T47D (cell line): ENCODE measurements at regions not wholly inside any gene's neighbourhood (a gene's known extent, or its start where the extent isn't known, plus 50 kb on each side); places are given as distances from the start of the nearest gene placed in this dataset.

Experiments
- DNase-seq, 2 experiments: peaks; one replicate each; pipeline versions ENCODE4 v3.0.0 to v3.0.0-alpha.2; 2011 to 2012; ENCODE audit warnings: low read depth in 1 of 2, low spot score in 1 of 2
- JUND ChIP-seq: IDR thresholded peaks from 2 replicates; pipeline ENCODE4 v1.6.1; 2012; ENCODE audit warnings: low read depth
- in situ Hi-C: cut with HindIII; loops from 2 replicates; pipeline ENCODE4 v1.10.0; 2016; ENCODE audit warnings: low sequenced_read_pairs, low pct_unique_long_range_greater_than_20kb

DNA sequence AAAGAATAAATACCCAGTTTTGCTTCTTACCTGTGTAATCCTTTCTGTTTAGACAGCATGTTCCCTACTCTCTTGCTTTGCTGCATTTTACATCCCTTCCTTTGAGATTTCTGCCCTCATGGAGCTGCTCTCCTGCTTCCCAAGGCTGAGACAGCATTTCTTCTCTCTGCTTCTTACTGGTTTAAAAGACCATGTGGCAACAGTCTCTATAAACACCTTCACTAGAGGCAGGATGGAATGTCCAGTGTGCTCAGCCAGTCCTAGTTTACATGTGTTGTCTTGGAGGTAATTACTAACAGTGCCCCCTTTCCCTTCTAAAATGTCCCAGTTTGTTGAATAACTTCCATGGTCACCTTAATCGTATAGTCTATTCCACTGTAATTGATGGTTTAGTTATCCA is 262.3 kb downstream of the CNTN3 start:
- in situ Hi-C loops, result no loop called here
- no peak for TF ChIP-seq JUND
- no peak for DNase-seq

DNA sequence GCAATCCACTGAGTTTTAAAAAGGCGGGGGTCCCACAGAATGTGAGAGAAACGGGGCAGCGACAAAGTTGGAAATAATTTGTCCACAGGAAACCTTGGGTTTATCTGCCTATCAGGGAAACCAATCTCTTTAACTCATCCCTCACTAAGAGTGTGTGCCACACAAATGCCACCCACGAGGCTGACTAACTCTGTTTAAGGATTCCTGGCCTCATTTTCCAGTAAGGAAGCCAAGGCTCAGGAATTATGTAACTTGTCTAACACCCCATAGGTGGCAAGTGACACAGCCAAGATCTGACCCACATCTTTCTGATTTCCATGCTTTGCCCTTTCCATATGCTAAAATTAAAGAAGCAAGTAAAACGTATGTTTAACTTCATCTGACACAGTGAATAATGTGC is 263.2 kb downstream of the CNTN3 start:
- DNase-seq, result no peak
- no peak for TF ChIP-seq JUND
- in situ Hi-C loops, result no loop called here

DNA sequence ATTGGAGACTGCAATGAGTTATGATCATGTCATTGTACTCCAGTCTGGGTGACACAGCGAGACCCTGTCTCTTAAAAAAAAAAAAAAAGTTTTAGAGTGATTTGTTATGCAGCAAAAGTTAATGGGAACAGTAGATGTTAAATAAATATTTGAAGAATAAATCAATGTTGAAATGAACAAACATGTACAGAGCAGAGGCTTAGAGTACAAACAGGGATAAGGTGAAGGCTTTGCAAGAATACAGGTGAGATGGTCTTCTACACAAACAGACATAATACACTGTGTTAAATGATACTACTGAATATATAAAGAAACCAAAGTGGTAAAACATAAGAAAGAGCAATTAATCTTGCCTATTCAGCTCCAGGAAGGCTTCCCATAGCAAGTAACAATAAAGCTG is 265.4 kb downstream of the CNTN3 start:
- no peak for TF ChIP-seq JUND
- no peak for DNase-seq
- in situ Hi-C loops, result no loop called here

DNA sequence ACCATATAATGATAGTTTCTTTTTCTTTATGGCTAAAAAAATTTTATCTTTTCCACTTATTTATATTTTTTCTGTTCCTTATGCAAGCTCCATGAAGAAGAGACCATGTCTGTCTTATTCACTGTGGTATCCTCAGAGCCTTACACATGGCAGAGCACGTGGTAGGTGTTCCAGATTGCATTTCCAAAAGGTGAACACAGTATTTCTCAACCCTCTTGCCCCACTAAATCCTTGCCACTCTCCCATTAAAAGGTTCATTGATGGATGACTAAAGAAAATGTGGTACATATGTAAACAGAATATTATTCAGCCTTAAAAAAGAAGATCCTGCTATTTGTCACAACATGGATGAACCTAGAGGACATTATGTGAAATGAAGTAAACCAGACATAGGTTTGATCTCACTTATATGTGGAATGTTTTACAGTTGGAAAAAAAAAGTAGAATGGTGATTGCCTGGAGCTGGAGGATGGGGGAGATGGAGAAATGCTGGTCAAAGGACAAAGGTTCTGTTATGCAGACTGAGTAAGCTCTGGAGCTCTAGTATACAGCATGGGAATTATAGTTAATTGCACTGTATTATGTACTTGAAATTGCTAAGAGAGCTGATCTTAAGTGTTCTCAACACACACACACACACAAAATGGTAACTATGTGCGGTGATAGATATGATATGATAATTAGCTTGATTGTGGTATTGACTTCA is 266.7 kb downstream of the CNTN3 start:
- DNase-seq, result no peak
- TF ChIP-seq JUND, result no peak
- in situ Hi-C loops, result no loop called here

DNA sequence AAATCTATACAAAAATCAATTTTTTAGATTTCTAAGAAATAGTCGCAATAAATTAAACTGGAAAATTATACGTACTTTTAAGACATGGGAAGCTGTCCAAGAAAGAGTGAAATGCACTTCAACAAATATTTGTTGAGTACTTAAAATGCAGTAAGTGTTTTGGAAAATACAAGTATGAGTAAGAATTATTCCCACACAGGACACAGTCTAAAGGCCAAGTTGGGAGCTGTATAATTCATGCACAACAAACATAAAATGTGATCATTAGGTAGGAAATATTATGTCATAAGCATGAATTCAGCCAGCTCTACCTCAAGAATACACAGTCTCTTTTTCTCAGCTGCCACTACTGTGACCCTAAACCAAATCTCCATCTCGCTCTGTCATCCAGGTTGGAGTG is 267.6 kb downstream of the CNTN3 start:
- no peak for TF ChIP-seq JUND
- no peak for DNase-seq
- in situ Hi-C loops, result no loop called here

DNA sequence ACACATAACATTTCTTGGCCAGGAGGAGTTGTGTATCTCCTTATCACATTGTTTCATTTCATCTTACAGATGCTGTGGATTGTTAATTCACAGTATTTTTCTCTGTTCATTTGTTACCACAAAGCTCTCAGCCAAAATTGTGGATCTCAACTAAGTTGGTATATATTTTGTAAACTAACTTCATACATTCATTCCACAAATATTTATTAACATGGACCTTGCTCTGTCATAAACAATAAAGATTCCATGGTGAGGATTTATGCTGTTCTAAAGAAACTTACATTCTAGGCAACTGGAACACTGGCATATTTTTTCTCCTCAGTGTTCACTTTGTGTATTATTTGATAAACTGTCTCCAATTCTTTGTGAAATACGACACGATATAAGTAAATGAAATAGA is 268.8 kb downstream of the CNTN3 start:
- DNase-seq, result no peak
- in situ Hi-C loops, result no loop called here
- TF ChIP-seq JUND, result no peak

DNA sequence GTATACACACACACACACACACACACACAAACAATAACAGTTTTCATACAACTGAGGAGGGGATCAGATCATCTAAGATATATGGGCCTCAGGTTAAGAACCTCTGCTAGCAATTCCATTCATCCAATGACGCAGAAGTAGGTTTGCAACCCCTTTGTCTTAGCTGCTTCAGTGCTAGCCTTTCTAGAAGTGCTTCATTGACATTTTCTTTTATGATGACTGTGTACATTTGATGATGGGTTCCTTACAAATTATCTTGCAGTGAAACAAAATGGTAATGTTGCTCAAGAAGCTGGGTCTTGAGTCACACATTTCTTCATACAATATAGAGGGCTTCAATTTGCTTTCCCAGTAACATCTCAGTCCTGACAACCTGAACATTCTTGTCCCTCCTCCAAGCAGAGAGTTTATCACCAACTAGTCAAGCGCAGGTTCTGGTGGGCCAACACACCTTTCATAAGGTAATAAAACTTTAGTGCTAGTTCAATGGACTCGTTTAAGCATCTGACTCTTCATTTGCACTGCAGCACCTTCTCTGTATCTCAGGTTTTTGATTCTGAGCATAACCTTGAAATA is 269.5 kb downstream of the CNTN3 start:
- in situ Hi-C loops, result no loop called here
- TF ChIP-seq JUND, result no peak
- no peak for DNase-seq

GRCh38 chr3:74343391-74343790 is 271.1 kb downstream of the CNTN3 start:
- no peak for DNase-seq
- TF ChIP-seq JUND, result no peak
- in situ Hi-C loops, result no loop called here

- no peak for TF ChIP-seq JUND
- no peak for DNase-seq
- in situ Hi-C loops, result no loop called here
Measured at GRCh38 chr3:74338998-74339397, 275.5 kb downstream of the CNTN3 start.

DNA sequence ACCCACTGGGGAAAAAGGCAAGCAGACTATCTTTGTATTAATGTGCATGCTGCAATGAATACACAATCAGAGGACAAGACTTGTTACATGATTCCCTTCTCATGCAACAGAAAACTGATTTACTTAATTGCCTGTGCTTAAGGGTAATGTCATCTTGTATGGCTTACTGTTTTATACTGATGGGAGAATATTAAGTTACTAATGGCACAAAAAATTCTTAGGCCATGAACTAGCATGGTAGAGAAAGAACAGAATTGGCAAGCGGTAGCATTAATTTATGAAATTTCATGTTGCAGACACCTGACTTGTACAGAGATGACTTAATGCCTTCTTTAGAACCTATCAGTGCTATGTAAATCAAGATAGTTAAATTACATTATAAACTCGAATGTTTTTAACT is 282.3 kb downstream of the CNTN3 start:
- in situ Hi-C loops, result no loop called here
- no peak for DNase-seq

GRCh38 chr3:74331711-74332110 is 282.7 kb downstream of the CNTN3 start:
- no peak for TF ChIP-seq JUND
- no peak for DNase-seq
- in situ Hi-C loops, result no loop called here

More for the DNA sequence above, 282.3 kb downstream of the CNTN3 start:
- no peak for TF ChIP-seq JUND

- no peak for DNase-seq
- in situ Hi-C loops, result no loop called here
- no peak for TF ChIP-seq JUND
Measured at GRCh38 chr3:74329096-74329495, 285.4 kb downstream of the CNTN3 start.

- no peak for TF ChIP-seq JUND
- in situ Hi-C loops, result no loop called here
- no peak for DNase-seq
Measured at GRCh38 chr3:74328435-74328834, 286.0 kb downstream of the CNTN3 start.

DNA sequence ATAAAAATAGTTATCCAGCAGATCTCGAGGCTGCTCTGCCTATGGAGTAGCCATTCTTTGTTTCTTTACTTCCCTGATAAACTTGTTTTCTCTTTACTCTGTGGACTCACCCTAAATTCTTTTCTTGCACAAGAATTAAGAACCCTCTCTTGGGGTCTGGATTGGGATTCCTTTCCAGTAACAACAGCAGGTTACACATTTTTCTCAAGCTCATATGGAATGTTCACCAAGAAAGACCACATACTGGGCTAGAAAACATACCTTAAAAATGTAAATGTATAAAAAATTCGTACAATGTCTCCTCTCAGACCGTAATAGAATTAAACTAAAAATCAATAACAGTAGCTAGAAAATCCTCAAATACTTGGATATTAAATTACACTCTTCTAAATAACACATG is 299.2 kb downstream of the CNTN3 start:
- no peak for TF ChIP-seq JUND
- no peak for DNase-seq
- in situ Hi-C loops, result no loop called here

DNA sequence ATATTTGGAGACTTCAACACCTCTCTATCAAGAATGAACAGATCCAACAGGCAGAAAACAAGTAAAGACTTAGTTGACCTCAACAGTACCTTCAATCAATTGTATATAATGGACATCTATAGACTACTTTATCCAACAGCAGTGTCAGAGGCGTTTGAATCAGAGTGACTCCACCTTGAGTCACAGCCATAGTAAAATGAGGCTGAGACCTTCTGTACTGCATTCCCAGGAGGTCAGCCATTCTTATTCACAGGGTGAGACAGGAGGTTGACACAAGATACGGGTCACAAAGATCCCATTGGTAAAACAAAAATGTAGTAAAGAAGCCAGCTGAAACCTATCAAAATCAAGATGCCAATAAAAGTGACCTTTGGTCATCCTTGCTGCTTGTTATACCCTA is 299.8 kb downstream of the CNTN3 start:
- no peak for DNase-seq
- no peak for TF ChIP-seq JUND
- in situ Hi-C loops, result no loop called here
